GM19397 (cell line): ENCODE measurements at regions not wholly inside any gene's neighbourhood (a gene's known extent, or its start where the extent isn't known, plus 50 kb on each side); places are given as distances from the start of the nearest gene placed in this dataset.

Experiments used
- ATAC-seq: cut with Tn5 transposase; IDR thresholded peaks from one replicate; pipeline ENCODE4 v1.9.1; 2021; ENCODE audit warnings: mild to moderate bottlenecking, moderate library complexity; ENCODE audit not compliant: unreplicated experiment

DNA sequence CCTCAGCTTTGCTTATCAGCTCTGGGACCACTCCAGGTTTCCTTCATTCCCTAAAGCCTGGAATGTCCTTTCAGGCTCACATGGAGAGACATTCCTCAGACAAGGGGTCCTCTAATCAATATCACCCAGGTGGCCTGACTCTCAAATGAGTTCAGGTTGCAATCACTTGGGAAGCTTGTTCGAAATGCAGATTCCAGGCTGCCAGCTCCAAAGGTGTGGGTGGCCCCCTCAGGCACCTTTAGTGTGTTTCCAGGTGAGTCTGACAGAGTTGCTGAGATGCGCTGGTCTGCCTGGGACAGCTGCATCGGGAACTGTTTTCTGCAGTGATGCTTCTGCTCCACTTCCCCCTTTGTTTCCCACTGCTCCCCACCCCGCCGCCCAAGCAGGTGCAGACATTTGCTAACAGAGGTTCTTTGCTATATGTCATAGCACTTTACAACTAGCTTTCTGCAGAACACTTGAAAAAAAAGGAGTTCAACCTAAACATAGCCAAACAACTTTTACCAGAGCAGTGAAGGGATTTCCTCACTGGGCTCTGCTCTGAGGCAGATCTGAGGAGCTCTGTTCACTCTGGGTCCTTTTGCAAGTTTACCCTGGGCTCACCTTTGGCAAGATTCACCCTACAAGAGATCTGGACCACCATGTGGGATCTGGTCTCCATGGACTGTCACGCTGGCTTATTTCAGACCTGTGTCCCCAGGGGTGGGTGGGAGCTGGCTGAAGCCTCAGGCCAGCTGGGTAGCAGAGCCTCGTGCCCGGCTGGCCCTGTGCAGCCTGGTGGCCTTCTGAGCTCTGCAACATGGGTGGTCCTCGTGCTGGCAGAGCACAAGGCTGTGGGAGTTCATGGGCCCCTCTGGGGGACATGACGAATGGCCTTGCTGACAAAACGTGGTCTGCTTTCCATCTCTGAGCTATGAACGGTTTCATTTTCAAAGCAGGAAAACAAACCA is 539.6 kb downstream of the CCDC171 start:
- ATAC-seq, result no peak

DNA sequence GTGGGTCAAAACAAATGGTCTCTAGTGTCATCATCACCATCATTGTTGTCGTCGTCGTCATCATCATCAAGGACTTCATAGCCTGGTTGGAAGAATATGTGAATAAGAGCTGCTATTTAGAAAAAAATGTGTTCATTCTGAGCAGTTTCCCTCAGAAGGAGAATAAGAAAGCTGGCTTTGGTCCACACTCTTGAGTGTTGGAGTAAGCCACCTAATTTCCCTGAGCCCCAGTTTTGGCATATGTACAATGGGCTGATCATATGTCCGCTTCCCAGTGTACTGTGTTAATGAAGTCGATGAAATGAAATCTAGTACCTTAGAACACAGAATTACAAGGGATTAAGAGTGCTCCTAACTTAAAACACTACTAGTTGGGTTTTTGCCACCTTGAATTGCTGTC is 545.5 kb downstream of the CCDC171 start:
- no peak for ATAC-seq

GRCh38 chr9:16099732-16100536 is 547.1 kb downstream of the CCDC171 start:
- ATAC-seq, result no peak

DNA sequence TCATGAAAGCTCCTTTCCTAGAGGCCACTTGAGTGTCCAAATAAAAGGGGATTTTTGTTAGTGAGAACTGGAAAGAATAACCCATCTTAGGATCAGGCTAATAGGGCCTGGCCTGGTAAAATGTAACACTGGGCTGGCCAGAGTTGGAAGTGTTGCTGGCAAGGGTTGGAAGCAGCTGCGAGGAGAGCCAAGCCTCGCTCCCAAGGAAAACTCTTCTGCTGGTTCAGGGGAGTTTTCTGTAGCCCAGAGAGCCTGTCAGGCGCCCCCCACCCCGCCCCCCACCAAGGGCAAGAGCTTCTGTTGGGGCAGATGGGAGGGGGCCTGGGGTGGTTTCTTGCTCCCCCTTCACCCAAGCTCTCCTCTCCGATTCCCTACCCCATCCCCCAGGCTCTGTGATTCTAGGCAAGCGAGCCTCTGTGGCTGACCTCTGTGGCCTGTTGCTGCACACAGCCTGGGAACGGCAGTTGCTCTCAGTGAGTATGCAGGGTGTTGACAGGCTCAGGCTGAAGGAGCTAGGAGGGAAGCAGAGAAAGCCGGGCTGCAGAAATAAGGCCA is 547.8 kb downstream of the CCDC171 start:
- no peak for ATAC-seq

DNA sequence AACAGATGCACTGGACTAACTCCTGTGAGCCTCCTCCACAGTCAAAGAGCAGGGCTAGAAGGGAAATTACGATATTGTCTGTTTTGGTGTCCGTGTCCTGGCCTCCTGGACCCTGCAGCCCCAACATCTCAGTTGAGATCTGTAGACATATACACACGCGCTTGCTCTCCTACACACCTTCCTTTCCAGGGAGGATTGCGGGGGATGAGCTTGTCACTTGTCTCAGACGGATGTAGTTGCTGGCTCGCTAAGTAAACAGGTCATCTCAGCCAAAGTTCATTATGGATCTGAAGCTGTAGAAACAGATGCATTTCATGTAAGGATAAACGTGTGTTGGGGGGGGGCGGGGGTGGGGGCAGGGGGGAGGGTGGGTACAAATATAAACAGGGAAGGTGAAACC is 549.3 kb downstream of the CCDC171 start:
- no peak for ATAC-seq

DNA sequence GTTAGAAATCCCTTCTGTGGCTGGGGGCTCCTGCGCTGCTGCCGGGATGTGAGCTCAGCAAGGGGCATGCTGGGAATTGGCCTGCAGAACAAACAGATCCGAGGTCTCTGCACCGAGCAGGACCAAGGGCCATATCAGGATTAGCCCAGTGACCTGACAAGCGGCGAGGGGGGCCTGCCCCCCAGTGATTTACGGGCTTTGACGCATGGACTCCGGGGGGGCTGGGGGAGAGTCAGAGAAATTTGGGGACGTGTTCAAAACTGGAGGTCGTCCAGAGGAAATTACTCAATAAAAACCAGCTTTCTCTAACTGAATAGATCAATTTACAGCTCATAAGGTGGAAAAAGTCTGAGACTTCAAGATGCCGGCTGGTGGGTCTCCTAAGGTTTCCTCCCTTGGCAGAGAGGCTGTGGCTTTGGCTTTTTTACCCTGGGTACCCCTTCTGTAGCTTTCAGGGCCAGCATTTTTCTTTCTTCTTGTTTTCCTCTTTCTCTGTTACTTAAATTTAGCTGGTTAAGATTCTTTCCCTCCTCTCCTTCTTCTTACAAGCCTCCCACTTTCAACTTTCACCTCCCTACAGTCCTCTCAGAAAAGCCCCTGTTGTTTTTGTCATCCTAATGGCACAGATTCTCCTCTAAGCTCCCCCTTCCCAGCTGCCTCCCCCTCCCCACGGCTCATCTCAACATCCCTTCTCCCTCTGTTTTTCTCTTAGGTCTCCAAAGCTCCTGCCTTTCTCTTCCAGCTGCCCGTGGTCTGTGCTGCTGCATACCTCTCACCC is 551.0 kb downstream of the CCDC171 start:
- no peak for ATAC-seq

DNA sequence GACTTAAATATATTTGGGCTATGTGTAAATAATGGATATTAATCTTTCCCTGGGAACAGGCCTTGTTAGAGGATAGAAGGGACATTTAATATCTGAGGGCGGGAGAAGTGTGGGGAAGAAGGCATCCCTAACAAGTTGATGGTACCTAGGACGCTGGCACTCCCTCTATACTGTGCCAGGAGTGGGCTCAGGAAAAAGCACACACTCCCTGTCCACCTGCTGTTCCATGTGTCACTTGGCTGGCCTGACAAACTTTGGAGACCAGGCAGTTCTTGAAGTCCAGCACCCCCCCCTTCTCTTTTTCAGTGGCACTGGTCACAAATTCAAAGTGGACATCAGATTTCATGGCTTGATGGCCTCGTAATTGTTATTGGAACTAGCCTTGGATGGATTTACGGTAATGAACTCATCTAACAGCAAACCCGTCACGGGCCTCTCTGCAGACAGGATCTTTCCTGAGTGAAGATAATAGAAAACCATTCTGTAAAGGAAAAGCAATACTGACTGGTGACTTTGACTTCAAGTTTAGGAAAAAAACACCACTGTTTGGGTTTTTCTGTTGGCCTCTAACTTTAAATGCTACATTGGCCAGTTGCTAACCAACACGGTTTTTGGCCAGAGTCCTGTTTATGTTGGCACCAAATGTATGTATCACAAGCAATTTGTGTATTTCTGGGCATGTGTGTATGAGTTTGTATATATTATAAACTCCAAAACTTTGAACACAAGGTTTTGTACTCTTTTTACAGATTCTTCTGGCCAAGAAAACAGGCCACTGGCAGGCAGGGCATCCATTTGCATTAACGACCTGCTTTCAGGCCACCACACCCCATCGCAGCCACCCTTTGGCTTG is 552.6 kb downstream of the CCDC171 start:
- ATAC-seq, result no peak

DNA sequence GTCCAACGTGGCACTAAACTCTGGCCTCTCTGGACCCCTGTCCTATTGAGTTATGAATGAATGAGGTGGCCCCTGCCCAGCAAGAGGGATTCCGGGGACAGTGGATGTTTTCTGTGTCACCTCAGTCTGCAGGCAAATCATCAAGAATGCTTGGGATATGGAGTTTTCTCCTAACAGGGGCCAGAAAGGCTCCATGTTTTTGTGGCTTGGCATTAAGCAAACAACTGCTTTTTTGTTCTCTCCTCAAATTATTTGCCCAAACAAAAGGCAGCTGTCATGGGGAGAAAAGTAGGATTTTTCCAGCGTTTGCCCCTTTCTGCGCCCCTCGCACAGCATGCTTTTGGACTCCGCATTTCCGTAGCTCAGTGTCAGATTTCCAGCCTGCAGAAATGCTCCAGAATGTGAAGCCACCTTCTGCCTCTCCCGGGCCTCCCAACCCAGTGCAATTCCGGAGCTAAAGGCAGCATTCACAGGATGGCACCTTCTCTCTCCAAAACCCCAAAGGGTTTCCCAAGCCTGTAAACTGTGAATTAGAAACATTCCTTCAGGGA is 553.3 kb downstream of the CCDC171 start:
- ATAC-seq, result no peak

DNA sequence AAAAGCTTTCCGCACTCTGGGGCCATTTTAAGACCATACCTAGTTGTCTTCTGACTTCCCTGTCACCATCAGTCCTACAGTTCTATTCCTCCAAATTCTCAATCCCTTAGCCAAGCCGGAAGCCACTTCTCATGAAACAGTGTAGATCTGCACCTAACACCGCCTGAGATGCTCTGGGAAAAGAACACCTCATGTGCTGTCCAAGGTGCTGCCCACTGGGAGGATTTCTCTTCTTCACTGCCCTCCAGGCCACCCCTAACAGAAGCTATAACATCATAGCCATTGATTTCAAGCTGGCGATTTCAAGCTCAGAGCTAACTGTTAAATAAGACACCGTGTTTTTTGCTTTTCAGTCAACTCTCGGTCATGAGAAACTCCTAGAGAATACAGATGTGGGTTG is 559.3 kb downstream of the CCDC171 start:
- no peak for ATAC-seq

GRCh38 chr9:16115994-16116393 is 563.2 kb downstream of the CCDC171 start:
- ATAC-seq, result no peak

DNA sequence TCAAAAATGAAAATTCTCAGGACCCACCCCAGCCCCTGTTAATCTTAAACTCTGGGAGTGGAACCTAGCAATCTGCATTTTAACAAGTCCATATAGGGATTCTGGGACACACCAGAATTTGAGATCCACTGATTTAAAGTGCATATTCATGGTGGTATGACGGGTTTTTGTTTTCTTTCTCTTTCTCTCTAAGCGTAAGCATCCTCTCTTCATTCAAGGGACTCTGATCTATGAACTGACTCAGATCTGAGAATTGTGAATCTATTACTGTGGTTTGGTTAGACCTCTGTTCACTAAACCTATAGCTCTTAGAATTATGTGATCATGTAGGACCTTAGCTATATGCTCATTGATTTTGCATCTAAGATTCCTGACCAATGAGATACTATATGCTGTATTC is 565.2 kb downstream of the CCDC171 start:
- no peak for ATAC-seq

DNA sequence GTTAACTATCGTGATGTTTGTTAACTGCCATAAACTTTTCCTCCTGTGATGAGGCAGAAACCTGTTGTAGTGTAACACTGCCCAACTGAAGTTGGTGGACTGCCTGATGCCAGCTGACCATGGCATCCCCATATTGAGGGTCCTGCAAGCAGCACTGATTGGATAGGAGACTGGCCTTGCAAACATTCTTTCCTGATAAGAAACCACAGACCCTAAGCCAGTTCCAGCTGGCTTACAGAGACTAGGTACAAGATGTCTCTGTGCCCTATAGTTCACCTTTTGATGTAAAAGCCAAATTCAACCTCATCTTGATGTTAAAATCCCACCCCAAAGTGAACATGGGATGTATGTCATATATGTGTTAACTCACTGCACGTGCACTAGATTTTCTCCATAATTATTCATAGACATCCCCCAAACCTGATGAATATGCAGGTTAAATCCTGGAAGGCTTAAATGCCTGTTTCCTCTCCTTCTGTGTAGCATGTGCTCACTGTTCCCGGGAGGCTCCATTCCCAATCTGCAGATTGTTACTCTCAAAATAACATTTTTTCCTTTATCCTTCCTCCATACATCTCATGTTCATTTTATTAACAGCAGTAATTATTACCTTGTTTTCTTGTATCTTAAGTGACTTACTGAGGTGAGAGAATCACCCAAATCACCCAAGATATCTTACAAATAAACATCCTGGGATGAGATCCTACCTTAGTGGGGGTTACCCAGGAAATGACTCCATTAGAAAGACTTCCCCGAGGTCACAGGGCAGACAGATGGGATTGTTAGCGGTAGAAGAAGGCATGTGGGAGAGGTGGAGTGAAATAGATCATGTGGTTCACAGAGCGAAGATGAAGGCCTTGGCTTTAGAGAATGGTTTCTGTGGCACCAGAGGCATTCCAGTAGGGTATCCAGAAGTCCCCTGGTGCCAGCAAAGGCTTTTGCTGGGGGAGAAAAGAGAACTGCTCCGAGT is 566.7 kb downstream of the CCDC171 start:
- no peak for ATAC-seq

DNA sequence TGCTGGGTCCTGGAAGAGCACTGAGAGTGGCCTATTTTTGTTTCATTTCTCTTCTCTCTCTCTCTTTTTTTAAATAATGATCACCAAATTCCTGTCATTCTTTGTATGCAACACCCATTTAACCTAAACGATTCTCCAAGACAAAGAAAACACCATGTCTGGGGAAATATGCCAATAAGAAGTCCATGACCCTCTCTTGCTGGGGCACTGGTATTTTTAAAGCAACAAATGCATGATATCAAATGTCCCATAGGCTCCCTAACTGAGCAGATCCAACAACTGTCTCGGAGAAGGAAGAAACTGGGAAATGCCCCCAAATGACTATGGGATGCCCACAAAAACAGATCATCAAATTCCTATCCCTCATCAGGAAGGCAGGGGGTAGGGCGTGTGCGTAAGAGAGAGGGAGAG is 567.4 kb downstream of the CCDC171 start:
- ATAC-seq, result no peak

DNA sequence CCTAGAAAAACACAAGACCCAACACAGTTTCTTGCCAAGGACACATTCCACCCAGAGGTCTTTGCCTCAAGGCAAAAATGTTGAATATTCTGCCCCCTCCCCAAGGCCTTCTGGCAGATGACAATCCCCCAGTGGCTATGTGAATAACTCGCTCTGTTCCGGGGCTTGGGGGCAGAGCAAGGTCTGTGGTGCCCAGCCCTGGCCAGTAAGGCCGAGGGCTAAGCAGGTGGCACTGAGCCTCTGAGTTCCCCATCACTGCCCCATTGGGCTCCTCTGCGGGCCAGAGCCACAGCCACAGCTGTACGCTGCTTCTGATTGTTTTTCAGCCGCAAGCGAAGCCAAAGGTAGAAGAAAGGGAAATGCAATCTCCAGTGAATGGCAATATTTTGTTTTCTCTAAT is 567.9 kb downstream of the CCDC171 start:
- ATAC-seq, result no peak

DNA sequence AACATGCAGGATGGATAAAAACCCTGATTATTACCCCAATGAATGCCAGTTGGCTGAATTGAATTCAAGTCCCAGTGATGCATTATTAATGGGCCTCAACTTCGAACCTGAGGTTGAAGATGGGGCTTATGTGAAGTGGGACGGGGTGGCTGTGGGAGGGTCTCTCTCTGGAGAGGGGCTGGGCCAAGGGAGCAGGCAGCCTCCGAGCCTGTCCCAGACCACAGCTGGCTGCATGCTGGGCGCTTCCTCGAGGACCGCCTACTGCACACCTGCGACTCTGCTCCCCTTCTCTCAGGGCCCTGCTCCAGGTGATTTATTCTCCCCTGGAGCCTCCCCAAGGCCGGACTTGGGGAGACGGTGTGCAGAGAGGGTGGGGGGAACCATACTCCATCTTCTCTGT is 568.3 kb downstream of the CCDC171 start:
- no peak for ATAC-seq

DNA sequence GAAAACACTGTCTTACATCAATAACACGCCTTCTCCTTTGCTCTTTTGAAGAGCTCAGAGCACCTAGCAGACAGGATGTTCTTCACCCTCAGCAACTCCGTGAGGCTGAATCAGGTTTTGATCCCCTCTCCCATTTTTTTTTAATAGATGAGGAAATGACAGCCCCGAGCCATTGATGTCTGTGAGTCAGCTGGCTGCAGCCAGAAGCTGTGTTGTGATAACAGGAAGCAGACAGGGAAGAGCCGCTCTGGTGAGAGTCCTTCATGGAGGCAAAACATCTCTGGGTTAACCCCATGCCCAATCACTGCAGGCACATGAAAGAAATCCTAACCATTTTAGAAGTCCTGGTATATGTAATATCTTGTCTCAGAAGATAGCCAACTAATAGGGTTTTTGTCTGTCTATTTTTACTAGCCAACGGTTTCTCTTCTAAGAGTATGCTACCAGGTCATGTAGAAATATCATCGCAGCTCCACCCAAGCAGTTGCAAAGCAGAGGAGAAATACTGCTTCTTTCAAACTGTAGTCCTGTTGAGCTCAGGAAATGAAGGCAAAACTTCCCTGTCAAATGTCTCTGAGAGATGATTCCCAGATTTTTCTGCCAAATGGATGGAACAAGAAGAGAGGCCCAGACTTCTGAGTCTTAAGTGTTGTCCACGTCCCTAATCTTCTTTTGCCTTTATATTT is 568.9 kb downstream of the CCDC171 start:
- no peak for ATAC-seq

DNA sequence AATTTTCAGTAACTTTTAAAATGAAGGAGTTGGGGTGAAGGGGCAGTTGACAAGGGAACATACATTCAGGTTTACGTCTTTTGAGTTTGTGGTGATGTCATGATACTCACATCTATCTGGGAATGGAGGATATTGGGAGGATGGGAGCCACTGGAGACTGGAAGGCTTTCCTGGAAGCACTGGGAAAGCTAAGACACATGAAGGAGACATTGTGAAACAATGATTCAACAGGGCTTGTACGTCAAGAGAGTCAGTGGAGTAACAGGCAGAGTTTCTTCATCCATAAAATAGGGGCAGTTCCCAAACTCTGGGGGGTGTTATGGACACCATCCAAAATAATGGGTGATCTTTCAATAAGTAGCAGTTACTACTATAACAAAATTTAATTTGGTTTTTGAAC is 572.8 kb downstream of the CCDC171 start:
- ATAC-seq, result no peak

GRCh38 chr9:16126042-16126441 is 573.2 kb downstream of the CCDC171 start:
- no peak for ATAC-seq
